GM12872 (cell line): ENCODE measurements at regions not wholly inside any gene's neighbourhood (a gene's known extent, or its start where the extent isn't known, plus 50 kb on each side); places are given as distances from the start of the nearest gene placed in this dataset.
A peak's percentile ranks its signal among the peaks of the same experiment; 100 is the strongest.

Experiments used
- CTCF ChIP-seq: IDR thresholded peaks from 3 replicates; pipeline ENCODE4 v1.5.1; 2011; ENCODE audit warnings: low read depth, mild to moderate bottlenecking, low read length, moderate library complexity; ENCODE audit not compliant: insufficient read depth

GRCh38 chr5:15116996-15117395 lies 245.4 kb upstream of the ANKH start:
- no peak for TF ChIP-seq CTCF

GRCh38 chr5:15106530-15107283 lies 235.1 kb upstream of the ANKH start:
- TF ChIP-seq CTCF, result no peak

GRCh38 chr5:15105799-15106393 lies 234.3 kb upstream of the ANKH start:
- peak; percentile 80 for TF ChIP-seq CTCF

- TF ChIP-seq CTCF, result no peak
Observed at GRCh38 chr5:15103864-15104263, 232.3 kb upstream of the ANKH start.

- TF ChIP-seq CTCF, result no peak
Observed at GRCh38 chr5:15103130-15103529, 231.6 kb upstream of the ANKH start.

- no peak for TF ChIP-seq CTCF
Observed at GRCh38 chr5:15097552-15097951, 226.0 kb upstream of the ANKH start.

GRCh38 chr5:15092801-15093200 lies 221.2 kb upstream of the ANKH start:
- TF ChIP-seq CTCF, result no peak
